Progenitor cell of endocrine pancreas (in vitro differentiated cells): ENCODE measurements at regions not wholly inside any gene's neighbourhood (a gene's known extent, or its start where the extent isn't known, plus 50 kb on each side); places are given as distances from the start of the nearest gene placed in this dataset.
"Not testable (repeated sequence)": the region's sequence is repeated elsewhere in the genome, so short reads cannot be mapped to it uniquely, and the experiment has no call there.

ENCODE experiments used
- DNase-seq: peaks from one replicate; pipeline ENCODE4 v3.0.0; 2021; ENCODE audit warnings: low spot score; ENCODE audit not compliant: unreplicated experiment
- H3K27ac Mint-ChIP-seq: 2 replicates; pipeline ENCODE4 v1.8.0; 2021; ENCODE audit warnings: mild to moderate bottlenecking, moderate library complexity, mixed read lengths
- H3K27me3 Mint-ChIP-seq: 2 replicates; pipeline ENCODE4 v1.8.0; 2021; ENCODE audit warnings: mixed read lengths
- H3K36me3 Mint-ChIP-seq: 2 replicates; pipeline ENCODE4 v1.8.0; 2022; ENCODE audit warnings: mixed read lengths; ENCODE audit not compliant: insufficient read depth
- H3K4me1 Mint-ChIP-seq: 2 replicates; pipeline ENCODE4 v1.8.0; 2021; ENCODE audit warnings: low read depth, mixed read lengths
- H3K4me3 Mint-ChIP-seq: 2 replicates; pipeline ENCODE4 v1.8.0; 2021; ENCODE audit warnings: low read depth, mild to moderate bottlenecking, moderate library complexity, mixed read lengths
- H3K9me3 Mint-ChIP-seq: 2 replicates; pipeline ENCODE4 v1.8.0; 2021; ENCODE audit warnings: low read depth, mixed read lengths
- TF ChIP-seq, protein P1 (sequence below): fragments of 200-600 bp; sonication (generic); IDR thresholded peaks from one replicate; pipeline ENCODE4 v1.5.0; 2021; ENCODE audit warnings: antibody characterized with exemption, mild to moderate bottlenecking; ENCODE audit not compliant: unreplicated experiment

DNA sequence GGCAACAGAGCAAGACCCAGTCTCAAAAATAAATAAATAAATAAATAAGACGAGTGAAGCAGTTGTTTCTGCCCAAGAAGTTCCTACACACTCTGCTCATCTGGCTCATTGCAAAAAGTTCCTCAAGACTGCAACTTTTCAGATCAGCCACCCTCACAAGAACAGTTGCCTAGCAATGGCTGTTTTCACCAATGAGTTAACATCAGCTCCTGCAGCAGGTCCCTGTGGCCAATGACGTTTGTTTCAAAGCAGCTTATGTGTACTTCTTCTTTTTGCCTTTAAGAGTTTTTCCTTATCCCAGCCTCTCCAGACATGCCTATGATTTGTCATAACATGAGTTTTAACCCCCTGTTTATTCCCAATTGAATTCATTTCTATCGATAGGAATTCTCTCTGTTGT is 118.4 kb upstream of the SPRED1 start:
- Mint-ChIP-seq H3K4me1 (no peaks in the 10 kb centered on the region), H3K4me3 (no peak overlapping the region), H3K36me3 (no peaks in the 10 kb centered on the region), H3K27ac (no peak overlapping the region), H3K27me3 (no peaks in the 10 kb centered on the region), H3K9me3 (peaks cover 8% of the 10 kb centered on the region)
- DNase-seq: no peak
- TF ChIP-seq, protein P1, sequence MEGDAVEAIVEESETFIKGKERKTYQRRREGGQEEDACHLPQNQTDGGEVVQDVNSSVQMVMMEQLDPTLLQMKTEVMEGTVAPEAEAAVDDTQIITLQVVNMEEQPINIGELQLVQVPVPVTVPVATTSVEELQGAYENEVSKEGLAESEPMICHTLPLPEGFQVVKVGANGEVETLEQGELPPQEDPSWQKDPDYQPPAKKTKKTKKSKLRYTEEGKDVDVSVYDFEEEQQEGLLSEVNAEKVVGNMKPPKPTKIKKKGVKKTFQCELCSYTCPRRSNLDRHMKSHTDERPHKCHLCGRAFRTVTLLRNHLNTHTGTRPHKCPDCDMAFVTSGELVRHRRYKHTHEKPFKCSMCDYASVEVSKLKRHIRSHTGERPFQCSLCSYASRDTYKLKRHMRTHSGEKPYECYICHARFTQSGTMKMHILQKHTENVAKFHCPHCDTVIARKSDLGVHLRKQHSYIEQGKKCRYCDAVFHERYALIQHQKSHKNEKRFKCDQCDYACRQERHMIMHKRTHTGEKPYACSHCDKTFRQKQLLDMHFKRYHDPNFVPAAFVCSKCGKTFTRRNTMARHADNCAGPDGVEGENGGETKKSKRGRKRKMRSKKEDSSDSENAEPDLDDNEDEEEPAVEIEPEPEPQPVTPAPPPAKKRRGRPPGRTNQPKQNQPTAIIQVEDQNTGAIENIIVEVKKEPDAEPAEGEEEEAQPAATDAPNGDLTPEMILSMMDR: no peak

DNA sequence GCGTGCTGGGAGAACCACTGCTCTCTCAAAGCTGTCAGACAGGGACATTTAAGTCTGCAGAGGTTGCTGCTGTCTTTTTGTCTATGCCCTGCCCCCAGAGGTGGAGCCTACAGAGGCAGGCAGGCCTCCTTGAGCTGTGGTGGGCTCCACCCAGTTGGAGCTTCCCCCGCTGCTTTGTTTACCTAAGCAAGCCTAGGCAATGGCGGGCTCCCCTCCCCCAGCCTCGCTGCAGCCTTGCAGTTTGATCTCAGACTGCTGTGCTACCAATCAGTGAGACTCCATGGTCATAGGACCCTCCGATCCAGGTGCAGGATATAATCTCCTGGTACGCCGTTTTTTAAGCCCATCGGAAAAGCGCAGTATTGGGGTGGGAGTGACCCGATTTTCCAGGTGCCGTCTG is 110.4 kb upstream of the SPRED1 start:
- not testable (repeated sequence) for H3K4me1 Mint-ChIP-seq, DNase-seq, H3K27ac Mint-ChIP-seq

DNA sequence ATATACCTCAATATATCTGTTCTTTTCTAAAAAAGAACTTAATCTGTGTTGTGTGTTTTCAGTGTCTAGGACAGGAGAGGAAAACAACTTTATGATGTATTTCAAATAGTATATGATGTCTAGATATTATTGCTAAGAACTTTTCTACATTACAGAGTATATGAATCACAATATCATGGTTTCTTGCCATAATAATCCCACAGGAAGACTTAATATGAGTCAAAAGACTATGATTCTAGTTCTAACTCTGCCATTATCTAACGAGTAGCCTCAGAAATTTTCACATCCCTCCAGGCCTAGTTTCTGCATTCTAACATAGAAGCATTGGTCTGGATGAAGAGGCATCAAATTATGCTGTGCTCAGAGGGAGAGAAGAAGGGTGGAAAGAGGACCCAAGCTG is 107.7 kb upstream of the SPRED1 start:
- peaks cover 1% of the 10 kb centered on the region for H3K36me3 Mint-ChIP-seq
- no peaks in the 10 kb centered on the region for H3K4me1 Mint-ChIP-seq
- DNase-seq: no peak
- H3K4me3 Mint-ChIP-seq: no peak overlapping the region
- TF ChIP-seq, protein P1: no peak
- H3K9me3 Mint-ChIP-seq: peaks cover 6% of the 10 kb centered on the region
- no peak overlapping the region for H3K27ac Mint-ChIP-seq
- H3K27me3 Mint-ChIP-seq: no peaks in the 10 kb centered on the region

More for the DNA sequence above, 110.4 kb upstream of the SPRED1 start:
- not testable (repeated sequence) for H3K27me3 Mint-ChIP-seq, H3K36me3 Mint-ChIP-seq, H3K9me3 Mint-ChIP-seq, H3K4me3 Mint-ChIP-seq

DNA sequence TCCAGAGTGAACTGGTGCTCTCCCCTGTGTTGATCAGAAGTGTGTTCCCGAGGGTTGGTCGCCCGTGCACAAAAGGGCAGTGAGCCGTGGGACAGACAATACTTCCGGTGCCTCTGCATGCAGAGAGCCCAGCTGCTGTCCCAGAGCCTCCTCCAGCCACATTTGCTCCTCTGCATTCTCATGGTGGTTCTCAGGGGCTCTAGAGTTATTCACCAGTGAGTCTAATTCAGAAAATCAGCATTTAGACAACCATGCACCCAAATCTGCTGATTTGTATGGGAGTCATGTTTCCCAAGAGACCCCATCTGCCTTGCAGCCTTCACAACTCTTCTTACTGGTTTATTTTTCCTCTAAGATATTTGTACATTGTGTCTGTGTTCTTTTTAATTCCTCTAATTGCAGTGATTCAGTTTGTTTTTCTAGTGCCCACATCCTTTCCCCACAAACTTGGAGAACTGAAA is 107.0 kb upstream of the SPRED1 start:
- Mint-ChIP-seq H3K27me3 (no peaks in the 10 kb centered on the region), H3K4me3 (no peak overlapping the region), H3K4me1 (no peaks in the 10 kb centered on the region), H3K36me3 (peaks cover 1% of the 10 kb centered on the region), H3K27ac (no peak overlapping the region), H3K9me3 (peaks cover 8% of the 10 kb centered on the region)
- TF ChIP-seq, protein P1: no peak
- DNase-seq: no peak

DNA sequence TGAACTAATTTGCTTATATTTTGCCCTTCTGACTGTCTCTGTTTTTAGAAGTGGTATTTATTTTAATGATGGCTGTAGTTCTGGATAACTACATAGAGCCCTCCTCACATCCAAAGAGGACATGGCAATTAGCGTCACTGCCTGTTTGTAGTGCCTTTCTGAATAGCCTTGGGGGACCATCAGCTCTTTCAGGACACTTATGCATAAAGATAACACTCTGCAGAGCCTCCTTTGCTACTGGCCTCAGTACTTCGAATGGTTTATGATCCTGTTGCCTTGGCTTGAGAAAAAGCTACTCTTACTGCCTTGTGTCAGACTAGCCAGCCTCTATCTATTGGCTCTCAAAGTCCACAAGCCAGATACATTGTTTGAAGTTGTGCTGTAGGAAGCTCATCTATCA is 105.4 kb upstream of the SPRED1 start:
- Mint-ChIP-seq H3K4me1 (no peaks in the 10 kb centered on the region), H3K27ac (no peak overlapping the region), H3K27me3 (no peaks in the 10 kb centered on the region), H3K9me3 (peaks cover 11% of the 10 kb centered on the region), H3K4me3 (no peak overlapping the region), H3K36me3 (peaks cover 1% of the 10 kb centered on the region)
- TF ChIP-seq, protein P1: no peak
- no peak for DNase-seq

DNA sequence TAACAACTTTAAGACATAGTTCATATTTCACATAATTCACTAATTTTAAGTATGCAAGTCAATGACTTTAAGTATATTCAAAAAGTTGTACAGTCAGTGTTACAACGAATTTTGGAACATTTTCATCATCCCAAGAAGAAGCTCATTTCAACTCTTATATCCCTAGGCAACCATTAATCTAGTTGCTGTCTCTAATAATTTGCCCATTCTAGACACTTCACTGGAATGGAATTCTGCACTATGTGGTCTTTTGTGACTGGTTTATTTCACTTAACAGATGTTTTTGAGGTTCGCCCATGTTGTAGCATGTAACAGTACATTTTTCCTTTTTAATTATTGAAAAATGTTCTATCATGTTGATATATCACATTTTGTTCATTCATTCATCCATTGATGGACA is 104.2 kb upstream of the SPRED1 start:
- Mint-ChIP-seq H3K9me3 (peaks cover 11% of the 10 kb centered on the region), H3K4me1 (no peaks in the 10 kb centered on the region), H3K27me3 (no peaks in the 10 kb centered on the region)

More for the DNA sequence above, 104.2 kb upstream of the SPRED1 start:
- no peak for DNase-seq
- TF ChIP-seq, protein P1: no peak
- H3K4me3 Mint-ChIP-seq: no peak overlapping the region
- peaks cover 1% of the 10 kb centered on the region for H3K36me3 Mint-ChIP-seq
- no peak overlapping the region for H3K27ac Mint-ChIP-seq
